NCI-H1092 treated with DMSO at 0.1 percent for 48 hours (cell line): ENCODE measurements at regions not wholly inside any gene's neighbourhood (a gene's known extent, or its start where the extent isn't known, plus 50 kb on each side); places are given as distances from the start of the nearest gene placed in this dataset.

ENCODE experiments used
- DNase-seq: peaks from one replicate; lab custom pipeline; 2025; lab: John Stamatoyannopoulos, UW

DNA sequence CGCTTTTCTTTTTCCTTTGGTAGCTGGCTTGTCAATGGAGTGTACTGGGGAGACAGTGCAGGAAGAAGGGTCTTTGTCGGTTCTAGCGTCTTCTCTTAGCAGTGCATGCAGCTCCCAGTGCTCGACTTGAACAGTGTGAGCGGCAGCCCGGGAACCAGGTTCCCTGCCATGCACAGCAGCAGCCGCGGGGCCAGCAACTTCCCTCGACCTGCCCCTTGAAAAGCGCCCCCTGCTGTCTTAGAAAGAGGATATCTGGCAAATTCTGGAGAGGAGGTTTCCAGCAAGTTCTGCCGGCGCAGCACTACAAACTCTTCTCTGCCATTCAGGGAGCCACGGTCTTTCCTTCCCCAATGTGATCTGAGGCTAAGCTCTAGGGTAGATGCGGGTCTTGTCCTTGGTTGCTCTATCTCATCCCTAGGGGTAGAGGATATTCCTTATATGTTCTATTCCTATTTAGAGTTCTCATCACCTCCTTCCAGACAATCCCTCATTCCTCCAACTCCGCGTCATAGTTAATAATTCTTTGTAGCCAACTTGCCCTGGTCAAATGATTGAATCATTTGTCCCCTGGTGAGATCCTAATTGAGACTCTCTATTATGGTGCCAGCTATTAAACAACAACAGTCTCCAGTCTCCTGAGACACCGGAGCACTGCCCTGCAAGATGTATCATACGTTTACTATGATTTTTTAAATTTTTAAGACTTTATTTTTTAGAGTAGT lies 451.3 kb downstream of the PMP22 start:
- DNase-seq, result no peak

DNA sequence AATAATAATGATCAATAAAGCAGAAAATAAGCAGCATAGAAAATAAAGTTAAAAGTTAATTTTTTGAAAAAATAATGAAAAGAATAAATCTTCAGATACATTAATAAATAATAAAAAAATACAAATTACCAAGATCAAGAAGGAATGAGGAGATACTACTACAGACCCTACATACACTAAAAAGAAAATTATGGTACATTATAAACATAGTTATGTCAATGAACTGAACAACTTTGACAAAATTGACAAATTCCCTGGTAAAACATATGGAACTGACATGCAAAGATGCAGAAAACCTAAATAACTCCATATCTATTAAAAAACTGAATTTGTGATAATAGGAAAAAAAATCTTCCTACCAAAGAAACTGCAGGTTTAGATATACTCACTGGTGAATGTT lies 456.7 kb downstream of the PMP22 start:
- DNase-seq, result no peak

DNA sequence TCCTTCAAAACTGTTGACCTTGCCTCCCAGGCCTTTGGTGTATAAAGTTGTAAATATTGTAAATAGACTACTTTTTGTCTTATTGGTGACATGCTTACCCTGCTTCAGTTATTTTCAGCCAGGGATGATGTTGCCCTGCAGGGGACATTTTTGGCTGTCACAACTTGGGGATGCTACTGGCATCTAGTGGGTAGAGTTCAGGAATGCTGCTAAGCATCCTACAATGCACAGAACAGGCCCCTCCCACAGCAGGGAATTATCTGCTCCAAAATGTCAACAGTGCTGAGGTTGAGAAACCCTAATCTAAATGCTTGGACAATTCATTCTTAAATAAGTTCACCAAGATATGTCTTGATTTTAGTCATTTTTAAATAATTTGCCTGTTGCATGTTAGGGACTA lies 459.8 kb downstream of the PMP22 start:
- DNase-seq, result no peak

DNA sequence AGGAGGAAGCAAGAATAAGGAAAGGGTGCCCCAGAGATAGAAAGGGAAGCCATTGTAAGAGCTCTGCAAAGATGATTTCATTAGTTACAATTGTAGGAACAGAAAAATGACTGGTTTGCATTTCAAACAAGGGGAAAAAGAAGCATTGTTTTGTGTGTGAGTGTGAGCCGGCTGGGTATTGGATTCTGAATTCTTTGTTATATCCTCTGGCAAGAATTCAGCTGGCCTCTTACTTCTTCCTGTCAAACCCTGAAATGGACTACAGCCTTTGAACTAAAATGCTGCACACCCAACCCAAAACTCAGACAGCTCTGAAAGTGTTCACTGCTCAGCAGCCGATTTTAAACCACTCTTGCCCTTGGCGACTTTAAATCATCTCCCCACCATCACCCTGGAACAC lies 461.3 kb downstream of the PMP22 start:
- DNase-seq, result no peak

- DNase-seq, result no peak
Measured at GRCh38 chr17:14797801-14798200, 467.3 kb downstream of the PMP22 start.

DNA sequence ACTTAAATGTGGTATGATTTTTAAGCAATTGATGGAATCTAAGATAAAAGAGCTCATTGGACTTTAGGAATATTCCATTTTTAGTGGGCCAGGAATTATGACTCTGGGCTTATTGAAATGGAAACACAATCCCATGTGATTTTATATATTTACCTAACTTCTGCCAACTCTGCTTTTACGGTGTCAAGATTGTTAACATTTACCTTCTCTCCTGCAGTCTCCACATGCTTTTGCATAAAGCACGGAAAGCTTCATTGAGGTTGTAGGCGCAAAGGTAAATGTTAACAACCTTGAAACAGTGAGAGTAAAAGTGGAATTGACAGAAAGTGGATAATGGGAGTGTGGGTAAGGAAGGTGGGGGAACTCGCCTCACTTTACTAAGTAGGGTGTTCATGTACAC lies 468.1 kb downstream of the PMP22 start:
- no peak for DNase-seq

DNA sequence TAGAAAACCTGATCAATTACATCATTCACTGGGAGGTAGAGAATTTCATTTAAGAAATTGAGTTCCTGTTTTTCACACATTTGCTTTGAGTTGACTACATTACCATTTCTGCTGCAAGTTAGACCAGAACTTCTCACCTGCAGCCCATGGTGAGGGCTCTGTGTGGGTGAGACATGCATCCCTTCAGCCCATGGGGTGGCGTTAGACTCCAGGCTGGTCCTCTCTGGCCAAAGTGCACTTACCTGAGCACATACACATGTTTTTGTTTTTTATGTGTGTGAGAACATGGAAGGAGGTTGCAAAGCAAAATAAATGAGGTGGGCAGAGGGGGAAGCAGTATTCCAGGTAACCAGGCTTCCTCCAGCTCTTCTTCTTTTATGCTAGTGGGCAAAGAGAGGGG lies 470.2 kb downstream of the PMP22 start:
- DNase-seq, result no peak

GRCh38 chr17:14793237-14793636 lies 471.9 kb downstream of the PMP22 start:
- DNase-seq, result no peak

GRCh38 chr17:14792746-14793145 lies 472.4 kb downstream of the PMP22 start:
- no peak for DNase-seq

DNA sequence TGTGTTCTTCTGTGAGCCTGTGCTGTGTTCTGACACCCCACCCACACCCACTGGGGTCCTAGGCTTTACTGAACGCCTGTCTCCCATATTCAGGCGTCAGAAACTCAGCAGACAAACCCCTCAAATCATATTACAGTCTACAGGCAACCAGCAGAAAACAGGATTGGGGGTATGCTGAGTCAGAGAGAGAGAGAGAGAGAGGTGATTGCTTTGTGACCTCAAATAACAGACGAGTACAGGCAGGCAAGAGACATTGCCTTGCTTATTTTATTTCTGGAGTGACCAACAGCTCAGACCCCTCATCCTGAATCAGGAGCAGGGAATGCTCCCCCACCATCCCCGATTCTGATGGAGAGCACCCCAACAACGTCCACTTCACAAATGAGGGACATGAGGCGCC lies 473.9 kb downstream of the PMP22 start:
- no peak for DNase-seq

DNA sequence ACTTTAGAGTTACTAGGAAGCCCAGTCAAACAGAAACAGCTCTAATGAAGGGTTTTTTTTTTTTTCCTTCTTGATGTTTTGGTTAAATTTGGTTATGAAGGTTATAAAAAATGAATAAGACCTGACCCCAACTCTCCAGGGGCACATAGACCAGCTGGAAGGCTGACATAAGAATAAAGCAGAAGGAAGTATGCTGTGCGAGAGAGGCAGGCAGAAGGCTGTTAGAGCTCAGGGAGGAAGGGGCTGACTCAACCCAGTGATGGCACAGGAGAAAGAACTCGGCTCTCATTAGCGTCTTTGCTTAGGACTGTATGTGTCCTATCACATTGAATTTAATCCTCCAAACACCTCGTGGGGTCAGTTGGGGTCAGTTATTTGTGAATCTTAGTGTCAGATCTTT lies 474.6 kb downstream of the PMP22 start:
- DNase-seq, result no peak

- no peak for DNase-seq
Measured at GRCh38 chr17:14784997-14785696, 480.0 kb downstream of the PMP22 start.

- DNase-seq, result no peak
Measured at GRCh38 chr17:14781123-14781522, 480.2 kb downstream of the HS3ST3B1 start.

DNA sequence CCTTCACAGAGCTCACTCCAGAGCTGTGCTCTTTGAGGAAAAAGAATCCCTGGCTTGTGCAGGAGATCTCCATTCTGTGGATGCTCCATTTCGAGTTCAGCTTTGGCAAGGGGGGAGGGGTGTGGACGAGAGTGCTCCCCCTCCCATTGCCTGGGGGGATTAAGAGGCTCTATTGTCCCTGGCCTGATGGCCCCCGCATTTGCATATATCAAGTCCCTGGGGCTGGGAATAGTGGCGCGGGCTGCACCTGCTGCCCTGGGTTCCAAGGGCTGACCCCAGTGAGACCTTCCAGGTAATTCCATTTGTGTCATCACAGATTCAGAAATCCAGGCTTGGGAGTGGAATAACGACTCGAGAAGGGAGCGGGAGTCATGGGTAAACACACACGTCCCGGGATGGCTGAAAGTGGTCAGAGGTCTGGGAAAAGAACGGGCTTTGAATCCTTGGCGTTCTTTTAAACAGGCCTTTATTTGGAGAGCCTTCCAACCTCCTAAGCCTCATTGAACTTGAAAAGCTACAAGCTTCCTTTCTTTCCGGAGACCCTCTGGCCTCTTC lies 479.3 kb downstream of the HS3ST3B1 start:
- no peak for DNase-seq

DNA sequence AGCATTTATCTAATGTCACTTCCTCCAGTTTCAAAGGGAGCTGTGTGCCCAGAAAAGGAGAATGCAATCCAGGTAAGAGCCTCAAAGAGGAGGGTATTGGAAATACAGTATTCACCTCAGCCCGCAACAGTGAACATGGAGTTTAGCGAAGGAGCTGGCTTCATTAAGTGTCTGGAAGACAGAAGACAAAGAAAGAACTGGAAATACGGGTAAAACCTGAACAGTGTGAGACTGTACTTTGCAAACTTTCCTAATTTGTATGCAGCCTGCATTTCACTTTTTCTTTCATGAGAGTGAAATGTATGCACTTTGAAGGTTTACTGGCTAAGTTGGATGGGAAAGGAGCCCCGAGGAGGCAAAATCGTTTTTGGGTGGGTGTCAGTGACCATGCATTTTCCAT lies 478.4 kb downstream of the HS3ST3B1 start:
- DNase-seq, result no peak

DNA sequence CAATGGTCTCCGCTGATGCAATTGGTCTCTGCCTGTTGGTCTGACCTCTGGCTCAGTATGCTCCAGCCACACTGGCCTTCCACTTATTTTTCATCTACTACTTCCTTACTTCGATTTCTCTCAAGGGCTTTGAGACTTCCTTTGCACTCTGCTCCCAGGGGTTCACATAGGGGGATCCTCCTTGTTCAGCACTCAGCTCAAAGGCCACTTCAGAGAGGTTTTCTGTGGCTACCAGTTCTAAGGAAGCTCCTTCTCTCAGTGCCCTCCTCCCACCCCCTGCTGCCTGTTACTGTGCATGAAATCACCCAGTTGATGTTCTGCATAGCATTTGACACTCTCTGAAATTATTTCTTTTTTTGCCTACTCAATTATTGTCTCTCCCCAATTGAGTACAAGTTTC lies 476.4 kb downstream of the HS3ST3B1 start:
- DNase-seq, result no peak

DNA sequence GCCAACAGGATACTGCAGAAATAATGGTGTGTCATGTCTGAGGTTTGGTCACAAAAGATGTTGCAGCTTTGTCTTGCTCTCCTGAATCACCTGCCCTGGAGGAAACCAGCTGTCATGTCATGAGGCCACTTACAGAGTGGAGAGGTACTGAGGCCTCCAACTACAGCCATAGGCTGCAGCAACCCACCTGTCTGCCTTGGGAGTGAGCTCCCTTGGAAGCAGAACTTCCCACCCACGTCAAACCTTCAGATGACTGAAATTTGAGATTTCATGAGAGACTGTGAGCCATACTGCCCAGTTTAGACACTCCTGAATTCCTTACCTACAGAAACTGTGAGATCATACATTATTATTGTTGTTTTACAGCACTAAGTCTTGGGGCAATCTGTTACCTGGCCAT lies 475.9 kb downstream of the HS3ST3B1 start:
- no peak for DNase-seq

DNA sequence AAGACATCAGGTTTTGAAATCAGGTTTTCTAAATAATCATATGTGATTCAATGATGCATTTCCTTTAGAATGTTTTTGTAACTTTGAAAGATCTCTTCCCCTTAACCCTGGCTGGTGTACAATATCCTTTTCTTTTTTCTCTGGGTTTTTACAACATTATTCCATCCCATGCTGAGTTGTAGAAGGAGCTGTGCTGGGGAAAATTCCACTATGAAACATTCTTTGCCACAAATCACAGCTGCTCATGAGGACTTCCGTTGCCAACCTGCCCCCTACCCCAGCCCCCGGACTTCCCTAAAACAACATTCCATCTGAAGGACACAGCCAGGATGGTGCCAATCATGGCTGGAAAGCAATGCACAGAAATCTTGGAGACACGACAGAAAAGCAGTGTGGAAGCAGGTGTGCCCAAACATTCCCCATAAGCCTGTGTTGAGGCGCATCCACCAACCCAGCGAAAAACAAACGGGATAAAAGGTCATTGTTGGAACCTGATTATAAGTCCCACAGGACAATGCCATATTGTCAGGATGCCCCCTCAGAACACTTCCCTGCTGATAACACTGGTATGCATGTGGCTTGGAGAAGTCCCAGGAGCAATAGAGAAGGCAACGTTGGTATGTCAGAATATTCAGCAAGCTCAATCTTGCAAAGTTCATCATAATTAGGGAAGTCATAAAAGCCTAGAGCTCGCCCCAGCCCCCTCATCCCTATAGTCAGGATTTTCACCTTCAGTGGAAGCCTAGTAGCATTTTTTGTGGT lies 475.0 kb downstream of the HS3ST3B1 start:
- no peak for DNase-seq

DNA sequence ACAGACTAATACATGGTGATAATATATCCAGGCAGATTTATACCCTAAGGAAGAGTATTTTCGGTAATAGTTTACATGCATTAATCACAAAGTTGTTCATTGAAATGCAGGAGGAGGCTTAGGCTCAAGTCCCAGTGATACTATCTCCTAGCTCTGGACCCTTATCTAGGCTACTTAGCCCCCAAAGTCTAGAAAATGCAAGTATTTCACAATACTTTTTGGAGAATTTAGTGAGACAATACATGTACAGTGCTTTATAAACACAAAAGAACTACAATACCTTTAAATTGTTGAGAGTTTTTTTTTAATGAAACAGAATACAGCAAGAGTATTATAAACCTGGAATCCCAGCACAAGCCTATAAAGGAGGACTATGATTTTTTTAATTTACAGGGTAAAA lies 473.9 kb downstream of the HS3ST3B1 start:
- DNase-seq, result no peak

GRCh38 chr17:14772776-14773175 lies 471.9 kb downstream of the HS3ST3B1 start:
- DNase-seq, result no peak

- no peak for DNase-seq
Measured at GRCh38 chr17:14771543-14771942, 470.7 kb downstream of the HS3ST3B1 start.

- DNase-seq, result no peak
Measured at GRCh38 chr17:14768923-14769322, 468.0 kb downstream of the HS3ST3B1 start.
